RCC 7860 (cell line): ENCODE measurements at regions not wholly inside any gene's neighbourhood (a gene's known extent, or its start where the extent isn't known, plus 50 kb on each side); places are given as distances from the start of the nearest gene placed in this dataset.

ENCODE experiments used
- DNase-seq: peaks from one replicate; pipeline ENCODE4 v3.0.0-alpha.2; 2015; ENCODE audit warnings: low spot score
- FAIRE-seq: peaks from 2 replicates; lab custom pipeline; 2012; peaks lifted over from hg19 to GRCh38; lab: Jason Lieb, UNC

DNA sequence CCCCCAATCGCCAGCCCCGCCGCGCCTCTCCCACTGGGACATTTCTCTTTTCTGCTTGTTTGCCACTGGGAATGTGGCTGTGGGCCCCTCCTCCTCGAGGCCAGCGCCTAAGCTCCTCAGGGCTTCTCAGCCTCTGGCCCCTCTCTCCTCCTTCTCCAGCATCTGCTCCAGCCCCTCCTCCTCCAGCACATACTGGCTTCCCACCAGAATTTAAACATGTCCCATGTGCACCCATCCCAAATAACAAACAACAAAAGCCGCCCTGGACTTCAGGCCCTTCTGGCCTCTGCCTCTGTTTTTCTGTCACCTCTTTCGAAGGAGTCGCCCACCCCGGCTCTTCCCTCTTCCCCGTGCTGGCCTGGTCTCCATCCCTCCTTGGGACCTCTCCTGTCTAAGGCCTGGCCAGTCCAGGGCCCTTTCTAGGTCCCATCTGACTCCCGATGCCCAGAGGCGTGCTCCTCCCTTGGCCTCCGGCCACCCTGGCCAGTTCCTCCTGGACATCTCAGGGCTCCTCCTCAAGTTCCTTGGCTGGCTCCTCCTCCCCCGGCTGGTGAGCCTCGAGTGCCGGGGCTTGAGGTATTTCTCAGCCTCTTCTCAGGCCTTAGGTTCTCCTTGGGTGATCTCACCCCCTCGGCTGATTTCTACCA is 94.6 kb upstream of the SLC6A6 start:
- DNase-seq (no peak), FAIRE-seq (no peak)

GRCh38 chr3:14311729-14312128 is 90.7 kb upstream of the SLC6A6 start:
- no peak for DNase-seq
- no peak for FAIRE-seq

GRCh38 chr3:14312375-14312774 is 90.0 kb upstream of the SLC6A6 start:
- FAIRE-seq (no peak), DNase-seq (no peak)

- DNase-seq (no peak), FAIRE-seq (no peak)
Observed at GRCh38 chr3:14317057-14317553, 85.3 kb upstream of the SLC6A6 start.

DNA sequence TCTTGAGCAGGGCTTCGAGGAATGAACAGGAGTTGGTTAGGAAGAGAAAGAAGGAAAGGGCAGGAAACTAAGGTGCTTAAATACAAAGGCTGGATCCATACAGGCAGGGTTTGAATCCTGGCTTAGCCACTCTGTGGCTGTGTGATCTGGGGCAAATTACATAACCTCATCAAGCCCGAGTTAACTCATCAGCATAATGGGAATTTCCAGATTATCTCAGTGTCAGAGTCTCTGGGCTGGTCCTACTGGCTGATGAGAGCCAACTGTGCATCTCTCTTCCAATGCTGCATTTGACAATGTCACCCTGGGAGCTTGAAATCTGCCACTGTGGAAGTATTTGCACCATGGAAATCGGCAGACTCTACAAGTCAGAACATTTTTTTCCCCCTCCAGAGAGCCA is 83.8 kb upstream of the SLC6A6 start:
- FAIRE-seq, result no peak
- DNase-seq, result no peak

- DNase-seq, result peak; percentile 51
- no peak for FAIRE-seq
Observed at GRCh38 chr3:14319654-14320182, 82.7 kb upstream of the SLC6A6 start.

- no peak for DNase-seq
- no peak for FAIRE-seq
Observed at GRCh38 chr3:14320219-14320618, 82.2 kb upstream of the SLC6A6 start.

DNA sequence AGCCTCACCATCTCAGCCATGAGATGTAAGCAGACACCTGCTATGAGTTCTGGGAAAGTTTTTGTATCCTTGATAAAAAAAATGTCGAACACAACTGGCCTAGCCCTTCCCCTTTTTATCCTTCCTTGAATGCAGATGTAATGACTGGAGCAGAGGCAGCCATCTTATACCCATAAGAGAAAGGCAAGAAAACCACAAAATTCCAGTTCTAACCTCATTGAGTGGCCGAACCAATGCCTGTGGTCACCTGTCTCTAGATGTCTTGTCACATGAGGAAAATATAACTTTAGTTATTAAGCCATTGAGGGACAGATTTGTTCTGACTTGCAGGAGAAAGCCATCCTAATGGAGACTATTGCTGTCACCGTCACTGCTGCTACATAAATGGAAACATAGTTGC is 80.4 kb upstream of the SLC6A6 start:
- no peak for FAIRE-seq

DNA sequence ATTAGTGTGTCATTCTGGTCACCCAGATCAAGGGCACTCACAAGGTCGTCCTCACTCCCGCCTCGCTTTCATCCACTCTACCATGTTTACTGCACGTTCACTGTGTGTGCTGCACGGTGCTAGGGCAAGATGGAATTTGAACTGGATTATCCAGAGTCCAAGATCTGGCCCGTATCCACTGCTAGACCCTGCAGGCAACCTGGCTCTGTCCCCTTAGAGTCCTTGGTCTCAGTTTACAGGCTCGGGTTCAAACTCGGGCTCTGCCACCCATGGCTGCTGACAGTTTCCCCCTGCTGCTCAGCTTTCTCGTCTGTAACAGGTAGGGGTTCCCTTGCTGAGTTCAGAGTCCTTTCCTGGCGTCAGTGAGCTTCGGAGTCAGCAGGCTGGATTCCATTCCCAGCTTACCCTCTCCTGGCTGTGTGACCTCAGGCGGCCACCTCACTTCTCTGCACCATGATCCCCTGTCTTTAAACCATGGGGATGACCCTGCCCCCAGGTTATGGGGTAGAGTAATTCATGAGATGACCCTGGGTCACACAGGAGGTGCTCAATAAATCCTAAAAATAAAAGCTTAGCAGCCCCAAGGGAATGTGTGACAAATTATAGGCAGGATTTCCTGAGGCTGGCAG is 79.6 kb upstream of the SLC6A6 start:
- no peak for DNase-seq
- FAIRE-seq, result no peak

More for the DNA sequence above, 80.4 kb upstream of the SLC6A6 start:
- DNase-seq, result no peak

DNA sequence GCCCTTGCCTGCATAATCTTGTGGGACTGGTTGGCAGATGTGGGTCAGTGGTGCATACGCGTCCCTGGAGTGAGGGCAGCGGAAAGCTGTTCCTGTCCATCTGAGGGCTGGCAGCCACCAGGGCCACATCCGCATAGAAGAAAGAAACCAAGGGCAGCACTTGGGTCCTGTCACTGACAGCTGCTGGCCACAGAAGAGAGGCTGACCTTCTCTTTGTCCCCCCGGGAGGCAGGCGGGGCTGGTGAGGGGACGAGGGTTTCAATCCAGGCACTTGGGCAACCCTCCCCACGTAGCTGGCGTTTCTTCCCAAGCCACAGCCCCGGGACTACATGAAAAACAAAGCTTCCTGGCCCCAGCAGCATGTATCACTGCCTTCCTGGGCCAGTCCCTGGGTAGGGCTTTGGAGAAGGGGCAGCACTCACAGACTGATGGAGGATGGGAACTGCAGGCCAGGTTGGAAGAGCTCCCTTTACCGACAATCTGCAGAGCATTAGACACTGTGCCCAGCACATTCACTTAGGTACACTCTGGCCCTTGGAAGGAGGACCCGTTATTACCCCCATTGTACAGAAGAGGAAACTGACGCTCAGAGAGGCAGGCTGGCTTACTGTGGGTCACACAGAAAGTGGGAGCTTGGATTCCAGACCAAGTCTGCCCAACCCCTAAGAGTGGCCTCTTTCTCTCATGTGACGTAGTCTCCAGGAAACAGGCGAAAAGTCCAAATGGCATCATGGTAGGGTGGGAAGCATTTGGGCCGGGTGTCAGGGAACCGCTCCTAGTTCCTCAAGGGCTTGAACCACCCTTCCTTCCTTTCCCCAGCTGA is 78.8 kb upstream of the SLC6A6 start:
- FAIRE-seq (no peak), DNase-seq (no peak)

- DNase-seq, result peak; percentile 8
Observed at GRCh38 chr3:14324224-14324944, 78.0 kb upstream of the SLC6A6 start.

GRCh38 chr3:14328422-14328821 is 74.0 kb upstream of the SLC6A6 start:
- DNase-seq (no peak), FAIRE-seq (no peak)

More at GRCh38 chr3:14324224-14324944, 78.0 kb upstream of the SLC6A6 start:
- no peak for FAIRE-seq

GRCh38 chr3:14329116-14329830 is 73.1 kb upstream of the SLC6A6 start:
- DNase-seq (peak; percentile 10), FAIRE-seq (no peak)

DNA sequence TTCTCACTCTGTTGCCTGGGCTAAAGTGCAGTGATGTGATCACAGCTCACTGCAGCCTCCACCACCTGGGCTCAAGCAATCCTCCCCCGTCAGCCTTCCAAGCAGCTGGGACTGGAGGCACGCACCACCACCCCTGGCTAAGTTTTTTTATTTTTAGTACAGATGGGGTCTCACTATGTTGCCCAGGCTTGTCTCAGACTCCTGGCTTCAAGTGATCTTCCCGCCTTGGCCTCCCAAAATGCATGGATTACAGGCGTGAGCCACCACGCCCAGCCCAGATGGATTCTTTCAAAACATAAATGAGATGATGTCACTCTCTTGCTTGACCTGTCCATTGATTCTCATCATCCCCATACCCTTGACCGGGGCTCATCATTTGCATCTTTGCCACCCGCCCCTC is 72.6 kb upstream of the SLC6A6 start:
- DNase-seq (no peak), FAIRE-seq (no peak)

DNA sequence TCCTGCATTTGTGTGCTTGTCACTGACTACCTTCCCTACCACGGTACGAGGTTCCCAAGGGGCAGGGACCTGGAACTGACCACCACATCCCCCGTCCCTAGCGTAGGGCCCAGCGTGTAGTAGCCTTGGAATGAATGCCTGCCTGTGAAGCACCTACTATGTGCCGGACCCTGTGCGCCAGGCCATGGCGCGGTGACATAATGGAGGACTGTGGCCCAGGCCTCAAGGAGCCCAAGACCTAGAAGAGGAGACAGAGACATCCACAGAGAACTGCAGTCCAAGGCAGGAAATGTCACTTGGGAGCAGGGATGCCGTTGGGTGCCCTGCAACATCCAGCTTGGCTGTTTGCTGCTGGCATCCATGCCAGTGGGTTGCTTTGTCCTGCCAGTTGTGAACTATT is 71.9 kb upstream of the SLC6A6 start:
- FAIRE-seq (no peak), DNase-seq (no peak)

DNA sequence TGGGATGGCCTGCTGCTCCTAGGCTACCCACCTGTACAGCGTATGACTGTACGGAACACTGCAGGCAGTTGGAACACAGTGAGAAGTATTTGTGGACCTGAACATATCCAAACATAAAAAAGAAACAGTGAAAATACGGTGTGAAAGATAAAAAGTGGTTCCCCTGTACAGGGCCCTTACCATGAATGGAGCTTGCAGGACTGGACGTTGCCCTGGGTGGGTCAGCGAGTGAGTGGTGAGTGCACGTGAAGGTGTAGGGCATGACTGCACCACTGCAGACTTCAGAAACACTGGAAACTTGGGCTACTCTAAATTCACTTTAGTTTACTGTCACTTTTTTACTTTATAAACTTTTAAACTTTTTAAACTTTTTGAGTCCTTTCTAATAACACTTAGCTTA is 71.2 kb upstream of the SLC6A6 start:
- FAIRE-seq (no peak), DNase-seq (no peak)

DNA sequence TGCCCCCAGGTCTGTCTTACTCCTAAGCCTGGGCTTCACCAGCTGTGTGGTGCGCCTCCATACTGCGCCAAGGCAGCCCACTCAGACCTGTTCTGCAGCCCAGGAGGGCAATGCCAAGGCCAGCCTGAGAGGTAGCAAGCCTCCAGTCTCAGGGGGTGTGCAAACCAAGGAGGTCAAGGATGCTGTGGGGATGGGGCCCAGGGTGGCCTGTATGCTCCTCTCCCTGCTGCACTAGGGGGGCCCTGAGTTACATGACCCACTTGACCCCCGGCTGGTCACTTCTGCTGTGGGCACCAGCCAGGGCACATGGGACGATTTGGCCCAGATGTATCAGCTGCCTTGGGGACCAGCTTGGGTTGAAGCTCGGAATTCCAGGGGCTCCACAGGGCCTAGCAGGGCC is 70.0 kb upstream of the SLC6A6 start:
- DNase-seq (no peak), FAIRE-seq (no peak)

- DNase-seq (no peak), FAIRE-seq (no peak)
Observed at GRCh38 chr3:14333215-14333614, 69.2 kb upstream of the SLC6A6 start.

DNA sequence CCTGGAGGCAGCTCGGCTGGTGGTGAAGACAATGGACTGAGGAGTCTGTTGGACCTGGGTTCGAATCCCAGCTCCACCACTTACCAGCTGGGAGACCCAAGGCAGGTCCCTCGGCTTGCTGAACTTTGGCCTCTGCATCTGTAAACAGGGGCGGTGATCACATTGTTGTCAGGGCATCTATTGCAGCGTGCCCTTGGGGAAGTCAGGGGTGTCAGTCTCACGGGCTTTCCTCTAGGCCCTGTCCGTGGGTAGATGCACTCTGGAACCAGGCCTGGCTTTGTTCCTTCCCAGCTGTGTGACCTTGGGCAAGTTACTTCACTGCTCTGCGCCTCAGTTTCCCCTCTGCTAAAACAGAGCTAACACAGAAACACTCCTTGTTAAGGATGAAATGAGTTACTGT is 68.8 kb upstream of the SLC6A6 start:
- no peak for DNase-seq
- FAIRE-seq, result no peak

DNA sequence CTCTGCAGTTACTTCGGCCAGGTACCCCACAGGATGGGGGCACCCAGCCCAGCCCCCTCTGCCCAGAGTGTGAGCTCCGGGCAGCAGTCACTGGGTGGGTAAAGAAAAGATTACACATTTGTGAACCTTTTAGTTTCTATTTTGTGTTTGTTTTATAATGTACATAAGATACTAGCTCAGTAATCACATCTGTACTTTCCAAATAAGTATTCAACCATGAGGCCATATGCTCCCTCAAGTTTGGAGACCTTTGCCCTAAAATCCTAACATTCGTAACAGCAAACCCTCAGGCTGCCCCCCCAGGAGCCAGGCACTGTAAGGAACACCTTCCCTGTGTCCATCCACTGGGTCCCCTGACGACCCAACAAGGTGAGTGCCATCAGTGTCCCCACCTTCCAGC is 68.3 kb upstream of the SLC6A6 start:
- DNase-seq (no peak), FAIRE-seq (no peak)
